OCI-LY7 (cell line): ENCODE measurements at regions not wholly inside any gene's neighbourhood (a gene's known extent, or its start where the extent isn't known, plus 50 kb on each side); places are given as distances from the start of the nearest gene placed in this dataset.

Experiments used
- CTCF ChIP-seq: fragments of 200-600 bp; sonication (generic); conservative IDR thresholded peaks from 2 replicates; pipeline ENCODE4 v1.5.1; 2014; ENCODE audit warnings: mild to moderate bottlenecking, antibody characterized with exemption, low read length, moderate library complexity, mixed read lengths
- EZH2phosphoT487 ChIP-seq: fragments of 200-600 bp; sonication (generic); IDR thresholded peaks from 2 replicates; pipeline ENCODE4 v1.6.1; 2018; ENCODE audit warnings: low read depth, borderline replicate concordance, mild to moderate bottlenecking, mixed run types, antibody characterized with exemption, low read length, moderate library complexity, mixed read lengths

- TF ChIP-seq CTCF = no peak
- TF ChIP-seq EZH2phosphoT487 = no peak
Observed at GRCh38 chr1:30446508-30446907, 276.9 kb downstream of the MATN1 start.
